Mesothelial cell of epicardium (in vitro differentiated cells): ENCODE measurements at regions not wholly inside any gene's neighbourhood (a gene's known extent, or its start where the extent isn't known, plus 50 kb on each side); places are given as distances from the start of the nearest gene placed in this dataset.

Experiments
- DNase-seq, 2 experiments: peaks; one replicate each; pipeline ENCODE4 v3.0.0; 2021; ENCODE audit warnings: low spot score in 2 of 2; ENCODE audit not compliant: unreplicated experiment in 2 of 2
- H3K27ac Mint-ChIP-seq: 2 replicates; pipeline ENCODE4 v1.8.0; 2021; ENCODE audit warnings: mixed read lengths
- H3K27me3 Mint-ChIP-seq: 2 replicates; pipeline ENCODE4 v1.8.0; 2021; ENCODE audit warnings: low read depth, mixed read lengths
- H3K36me3 Mint-ChIP-seq: 2 replicates; pipeline ENCODE4 v1.8.0; 2021; ENCODE audit warnings: mixed read lengths
- H3K4me1 Mint-ChIP-seq: 2 replicates; pipeline ENCODE4 v1.8.0; 2021; ENCODE audit warnings: mixed read lengths
- H3K4me3 Mint-ChIP-seq: 2 replicates; pipeline ENCODE4 v1.8.0; 2021; ENCODE audit warnings: mild to moderate bottlenecking, moderate library complexity, mixed read lengths
- H3K9me3 Mint-ChIP-seq: 2 replicates; pipeline ENCODE4 v1.8.0; 2021; ENCODE audit warnings: mixed read lengths
- CTCF ChIP-seq: fragments of 200-600 bp; sonication (generic); IDR thresholded peaks from one replicate; pipeline ENCODE4 v1.5.0; 2021; ENCODE audit warnings: antibody characterized with exemption; ENCODE audit not compliant: unreplicated experiment

GRCh38 chr13:77437267-77437666, 98.2 kb upstream of the SCEL start:
- no peak for TF ChIP-seq CTCF
- H3K4me1 Mint-ChIP-seq = no peaks in the 10 kb centered on the region
- peaks cover 16% of the 10 kb centered on the region for H3K27me3 Mint-ChIP-seq
- no peaks in the 10 kb centered on the region for H3K36me3 Mint-ChIP-seq
- H3K27ac Mint-ChIP-seq = no peak overlapping the region
- H3K4me3 Mint-ChIP-seq = no peak overlapping the region
- peaks cover 27% of the 10 kb centered on the region for H3K9me3 Mint-ChIP-seq
- no peak for DNase-seq

DNA sequence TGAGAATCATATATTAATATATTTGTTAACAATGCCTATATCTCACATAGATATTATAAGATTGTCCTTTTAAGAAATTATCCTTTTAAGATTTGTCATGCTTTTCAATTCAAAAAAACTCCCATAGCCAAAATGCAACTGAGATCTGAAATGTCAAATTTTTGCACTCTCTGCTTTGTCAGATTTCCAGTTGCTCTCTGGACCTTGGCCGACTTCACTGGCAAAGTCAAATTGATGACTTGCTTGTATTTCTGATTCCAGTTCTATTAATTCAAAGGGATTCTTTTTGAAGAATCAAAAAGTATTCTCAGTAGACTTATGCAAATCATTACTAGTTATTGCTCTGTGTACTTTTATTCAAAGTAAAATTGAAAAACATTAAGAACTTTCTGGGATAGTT, 101.2 kb upstream of the SCEL start:
- no peaks in the 10 kb centered on the region for H3K36me3 Mint-ChIP-seq
- H3K9me3 Mint-ChIP-seq = peaks cover 23% of the 10 kb centered on the region
- H3K27ac Mint-ChIP-seq = no peak overlapping the region
- no peaks in the 10 kb centered on the region for H3K4me1 Mint-ChIP-seq
- H3K27me3 Mint-ChIP-seq = peaks cover under 1% of the 10 kb centered on the region
- no peak for DNase-seq
- no peak for TF ChIP-seq CTCF
- no peak overlapping the region for H3K4me3 Mint-ChIP-seq

GRCh38 chr13:77431449-77431848, 104.1 kb upstream of the SCEL start:
- TF ChIP-seq CTCF = no peak
- H3K9me3 Mint-ChIP-seq = peaks cover 8% of the 10 kb centered on the region
- H3K4me1 Mint-ChIP-seq = no peaks in the 10 kb centered on the region
- H3K27ac Mint-ChIP-seq = no peak overlapping the region
- H3K4me3 Mint-ChIP-seq = no peak overlapping the region
- no peaks in the 10 kb centered on the region for H3K36me3 Mint-ChIP-seq
- H3K27me3 Mint-ChIP-seq = no peaks in the 10 kb centered on the region
- no peak for DNase-seq

DNA sequence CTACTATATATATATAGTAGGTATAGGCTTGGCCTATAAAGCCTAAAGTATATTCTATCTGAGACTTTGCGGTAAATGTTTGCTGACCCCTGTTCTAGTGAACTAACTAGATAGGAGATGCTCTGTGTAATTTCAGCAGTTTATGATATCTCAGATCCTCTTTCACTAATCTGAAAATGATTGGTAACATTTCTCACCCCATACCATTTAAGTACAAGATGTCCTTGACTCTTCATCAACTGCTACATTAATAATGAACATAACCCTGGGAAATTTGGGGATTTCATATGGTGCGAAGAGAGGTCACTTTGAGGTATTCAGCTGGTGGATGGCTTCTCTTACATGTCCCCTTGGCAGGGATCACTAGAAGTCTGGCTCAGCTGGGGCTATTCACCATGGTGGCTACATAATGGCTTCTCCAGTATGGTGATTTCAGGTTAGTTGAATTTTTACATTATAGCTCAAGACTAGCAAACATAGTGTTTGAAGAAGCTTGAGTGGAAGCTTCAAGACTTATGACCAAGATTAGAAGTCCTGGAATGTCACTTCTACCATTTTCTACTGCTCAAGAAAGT, 103.6 kb upstream of the MYCBP2 start:
- H3K27ac Mint-ChIP-seq = no peak overlapping the region
- H3K27me3 Mint-ChIP-seq = no peaks in the 10 kb centered on the region
- H3K9me3 Mint-ChIP-seq = peaks cover 3% of the 10 kb centered on the region
- H3K4me1 Mint-ChIP-seq = no peaks in the 10 kb centered on the region
- H3K4me3 Mint-ChIP-seq = no peak overlapping the region
- TF ChIP-seq CTCF = no peak
- DNase-seq = no peak
- H3K36me3 Mint-ChIP-seq = no peaks in the 10 kb centered on the region

- no peak overlapping the region for H3K4me3 Mint-ChIP-seq
- no peak for TF ChIP-seq CTCF
- peaks cover 3% of the 10 kb centered on the region for H3K9me3 Mint-ChIP-seq
- H3K36me3 Mint-ChIP-seq = no peaks in the 10 kb centered on the region
- H3K27me3 Mint-ChIP-seq = no peaks in the 10 kb centered on the region
- DNase-seq = no peak
- no peaks in the 10 kb centered on the region for H3K4me1 Mint-ChIP-seq
- H3K27ac Mint-ChIP-seq = no peak overlapping the region
Observed at GRCh38 chr13:77429320-77430142, 102.6 kb upstream of the MYCBP2 start.
